NCI-H1694 treated with DMSO at 0.1 percent for 48 hours (cell line): ENCODE measurements at regions not wholly inside any gene's neighbourhood (a gene's known extent, or its start where the extent isn't known, plus 50 kb on each side); places are given as distances from the start of the nearest gene placed in this dataset.

Experiments
- DNase-seq: peaks from one replicate; lab custom pipeline; 2025; lab: John Stamatoyannopoulos, UW

GRCh38 chr7:12783421-12784095 lies 96.1 kb downstream of the ARL4A start:
- DNase-seq: no peak

- DNase-seq: no peak
Observed at GRCh38 chr7:12785473-12785872, 98.0 kb downstream of the ARL4A start.

GRCh38 chr7:12786494-12786893 lies 99.1 kb downstream of the ARL4A start:
- no peak for DNase-seq

- no peak for DNase-seq
Observed at GRCh38 chr7:12788171-12788570, 100.7 kb downstream of the ARL4A start.

- no peak for DNase-seq
Observed at GRCh38 chr7:12788591-12788990, 101.2 kb downstream of the ARL4A start.

- no peak for DNase-seq
Observed at GRCh38 chr7:12794722-12795302, 107.4 kb downstream of the ARL4A start.

GRCh38 chr7:12796397-12797127 lies 109.1 kb downstream of the ARL4A start:
- DNase-seq: no peak

GRCh38 chr7:12800486-12800885 lies 113.1 kb downstream of the ARL4A start:
- no peak for DNase-seq

GRCh38 chr7:12801107-12801506 lies 113.7 kb downstream of the ARL4A start:
- no peak for DNase-seq

- DNase-seq: no peak
Observed at GRCh38 chr7:12802070-12802469, 114.6 kb downstream of the ARL4A start.

GRCh38 chr7:12803542-12803941 lies 116.1 kb downstream of the ARL4A start:
- DNase-seq: no peak

GRCh38 chr7:12805518-12805928 lies 118.1 kb downstream of the ARL4A start:
- DNase-seq: no peak

GRCh38 chr7:12805957-12806356 lies 118.5 kb downstream of the ARL4A start:
- DNase-seq: no peak

- no peak for DNase-seq
Observed at GRCh38 chr7:12809476-12809875, 122.0 kb downstream of the ARL4A start.

- no peak for DNase-seq
Observed at GRCh38 chr7:12812111-12812510, 124.7 kb downstream of the ARL4A start.

GRCh38 chr7:12814107-12814506 lies 126.7 kb downstream of the ARL4A start:
- DNase-seq: no peak

- DNase-seq: no peak
Observed at GRCh38 chr7:12814828-12815227, 127.4 kb downstream of the ARL4A start.

- DNase-seq: no peak
Observed at GRCh38 chr7:12815426-12815825, 128.0 kb downstream of the ARL4A start.

- DNase-seq: no peak
Observed at GRCh38 chr7:12815871-12816270, 128.4 kb downstream of the ARL4A start.

- no peak for DNase-seq
Observed at GRCh38 chr7:12820777-12821176, 133.3 kb downstream of the ARL4A start.

GRCh38 chr7:12821746-12822145 lies 134.3 kb downstream of the ARL4A start:
- DNase-seq: no peak

- DNase-seq: no peak
Observed at GRCh38 chr7:12826079-12826478, 138.6 kb downstream of the ARL4A start.

GRCh38 chr7:12827219-12827821 lies 139.9 kb downstream of the ARL4A start:
- no peak for DNase-seq
